Renal pelvis (tissue), 1 donor: ENCODE measurements at regions not wholly inside any gene's neighbourhood (a gene's known extent, or its start where the extent isn't known, plus 50 kb on each side); places are given as distances from the start of the nearest gene placed in this dataset.

Experiments used
- DNase-seq: peaks from one replicate; pipeline ENCODE4 v3.0.0-alpha.2; 2013

- no peak for DNase-seq
These were observed 55.5 kb downstream of the MID1IP1 start for GRCh38 chrX:38856670-38857265.

GRCh38 chrX:38857736-38858523, 56.7 kb downstream of the MID1IP1 start:
- no peak for DNase-seq

- DNase-seq, result no peak
These were observed 58.3 kb downstream of the MID1IP1 start for GRCh38 chrX:38859602-38860001.

GRCh38 chrX:38860106-38861013, 59.1 kb downstream of the MID1IP1 start:
- no peak for DNase-seq

DNA sequence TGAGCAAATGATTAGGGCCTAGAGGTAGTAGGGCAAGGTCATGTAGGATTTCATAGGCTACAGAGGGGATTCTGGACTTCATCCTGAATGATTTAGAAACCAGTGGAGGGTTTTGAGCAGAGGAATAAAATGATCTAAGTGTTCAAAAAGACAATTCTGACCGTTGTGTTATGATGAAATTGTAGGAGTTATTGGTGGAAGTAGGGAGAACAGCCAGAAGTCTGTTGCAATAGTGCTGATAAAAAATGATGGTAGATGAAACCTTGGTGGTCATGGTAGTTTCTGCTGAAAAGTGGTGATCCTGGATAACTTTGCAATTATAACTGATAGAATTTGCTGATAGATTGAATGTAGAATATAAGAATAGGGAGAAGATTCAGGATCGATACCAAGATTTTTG, 60.2 kb downstream of the MID1IP1 start:
- no peak for DNase-seq

DNA sequence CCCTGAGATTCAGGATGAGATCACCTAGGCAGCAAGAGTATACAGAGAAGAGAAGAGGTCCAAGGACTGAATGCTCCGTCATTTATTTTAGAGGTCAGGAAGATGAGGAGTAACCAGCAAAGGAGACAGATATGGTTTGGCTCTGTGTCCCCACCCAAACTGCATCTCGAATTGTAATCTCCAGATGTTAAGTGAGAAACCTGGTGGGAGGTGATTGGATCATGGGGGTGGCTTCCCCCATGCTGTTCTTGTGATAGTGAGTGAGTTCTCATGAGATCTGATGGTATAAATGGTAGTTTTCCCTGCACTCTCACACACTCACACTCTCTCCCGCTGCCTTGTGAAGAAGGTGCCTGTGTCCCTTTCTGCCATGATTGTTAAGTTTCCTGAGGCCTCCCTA, 60.8 kb downstream of the MID1IP1 start:
- no peak for DNase-seq

DNA sequence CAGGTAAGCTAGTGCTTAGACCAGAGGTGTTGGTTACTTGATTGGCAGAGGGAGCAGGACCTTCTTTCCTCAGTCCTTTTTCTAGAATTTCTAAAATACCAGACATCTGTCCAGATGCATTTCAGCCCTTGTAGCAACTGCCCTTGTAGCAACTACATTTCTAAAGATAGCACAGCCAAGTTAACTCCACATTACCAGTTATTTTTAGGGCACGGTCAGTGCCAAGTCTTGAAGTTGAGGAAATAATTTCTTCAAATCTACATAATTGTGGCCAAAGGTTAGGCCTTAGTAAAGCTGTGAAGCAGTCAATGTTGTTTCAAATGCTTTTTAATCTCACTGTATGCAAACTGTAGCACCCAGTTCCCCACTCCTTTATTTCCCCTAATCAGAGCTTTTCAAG, 62.9 kb downstream of the MID1IP1 start:
- no peak for DNase-seq

GRCh38 chrX:38868321-38868720, 67.1 kb downstream of the MID1IP1 start:
- DNase-seq, result no peak

- no peak for DNase-seq
These were observed 67.7 kb downstream of the MID1IP1 start for GRCh38 chrX:38868941-38869401.

DNA sequence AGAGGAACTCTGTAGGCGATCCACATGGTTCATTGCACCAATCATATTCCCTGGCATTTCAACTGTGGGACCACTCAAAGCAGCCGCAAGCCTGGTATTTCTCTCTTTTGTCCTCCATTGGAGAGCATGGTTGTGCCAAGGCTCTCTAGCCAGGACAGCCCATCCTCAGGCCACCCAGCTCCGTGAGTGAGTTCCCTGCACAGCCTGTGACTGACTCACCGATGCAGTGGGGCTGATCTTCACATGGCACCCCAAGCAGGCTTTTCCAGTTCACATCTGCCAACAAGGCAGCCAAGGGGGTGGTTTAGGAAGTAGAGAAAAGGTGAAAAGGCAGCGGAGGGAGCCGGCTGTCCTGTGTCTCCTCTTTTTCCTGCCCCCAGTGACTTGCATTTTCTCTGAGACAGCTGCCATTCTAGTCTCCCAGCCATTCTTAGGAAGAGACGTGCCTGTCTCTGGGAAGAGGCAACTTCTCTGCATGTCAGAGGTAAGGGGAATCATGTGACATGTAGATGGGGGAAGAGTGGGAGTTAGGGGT, 69.2 kb downstream of the MID1IP1 start:
- DNase-seq, result no peak

DNA sequence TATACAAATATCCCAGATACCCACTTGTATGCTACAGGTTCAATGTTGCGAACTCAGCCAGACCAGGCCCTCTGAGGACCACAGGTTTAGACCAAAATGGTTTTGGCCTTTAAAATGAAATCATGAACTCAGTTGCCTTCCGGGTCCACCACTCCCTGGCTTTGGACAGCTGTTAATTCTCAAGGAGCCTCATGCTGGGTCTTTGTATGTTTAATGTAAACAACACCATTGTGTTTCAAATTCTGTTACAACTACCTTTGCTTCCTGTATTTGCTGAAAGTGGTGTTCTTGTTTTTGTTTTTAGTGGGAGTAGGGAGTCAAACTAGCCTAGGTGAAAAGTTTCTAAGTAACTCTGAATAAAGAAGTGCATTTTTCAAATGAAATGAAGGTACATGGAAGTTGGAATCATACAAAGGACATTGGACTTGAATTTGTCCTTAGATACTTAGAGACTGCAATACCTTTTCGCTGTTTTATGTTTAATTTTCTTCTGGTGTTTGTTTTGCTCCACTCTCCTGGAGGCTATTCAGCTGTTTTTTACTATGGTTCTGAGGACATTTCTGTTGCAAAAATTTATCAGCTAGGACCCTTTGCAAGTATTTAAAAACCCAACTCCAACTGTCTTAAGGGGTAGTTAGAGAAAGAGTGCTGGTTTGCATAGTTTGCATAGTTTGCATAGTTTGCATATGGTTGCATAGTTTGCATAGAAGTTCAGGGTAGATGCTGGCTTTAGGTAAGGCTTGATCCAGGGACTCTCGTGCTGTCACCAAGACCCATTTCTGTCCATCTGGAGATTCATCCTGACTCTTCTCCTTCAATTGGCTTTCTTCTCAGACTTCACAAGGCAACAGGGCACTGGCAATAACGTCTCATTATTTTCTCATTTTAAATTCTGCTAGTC, 70.1 kb downstream of the MID1IP1 start:
- DNase-seq, result no peak

DNA sequence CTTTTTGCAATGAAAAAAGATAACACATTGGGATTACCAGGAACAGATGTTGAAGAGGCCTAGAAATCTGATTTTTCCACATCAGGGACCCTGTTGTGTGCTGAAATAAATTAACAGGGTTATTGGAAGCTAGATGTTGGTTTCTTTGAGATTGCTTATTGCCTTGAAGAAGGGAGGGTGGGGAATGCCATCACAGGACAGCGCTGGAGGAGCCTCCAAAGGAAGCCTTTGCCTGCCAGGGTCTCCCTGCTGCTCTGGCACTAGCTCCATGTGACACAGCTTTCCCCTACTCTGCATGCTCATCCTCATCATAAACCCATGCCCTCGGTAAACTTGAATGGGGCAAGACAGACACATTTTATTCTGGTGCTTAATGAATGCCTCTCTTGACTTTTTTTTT, 76.1 kb downstream of the MID1IP1 start:
- no peak for DNase-seq

DNA sequence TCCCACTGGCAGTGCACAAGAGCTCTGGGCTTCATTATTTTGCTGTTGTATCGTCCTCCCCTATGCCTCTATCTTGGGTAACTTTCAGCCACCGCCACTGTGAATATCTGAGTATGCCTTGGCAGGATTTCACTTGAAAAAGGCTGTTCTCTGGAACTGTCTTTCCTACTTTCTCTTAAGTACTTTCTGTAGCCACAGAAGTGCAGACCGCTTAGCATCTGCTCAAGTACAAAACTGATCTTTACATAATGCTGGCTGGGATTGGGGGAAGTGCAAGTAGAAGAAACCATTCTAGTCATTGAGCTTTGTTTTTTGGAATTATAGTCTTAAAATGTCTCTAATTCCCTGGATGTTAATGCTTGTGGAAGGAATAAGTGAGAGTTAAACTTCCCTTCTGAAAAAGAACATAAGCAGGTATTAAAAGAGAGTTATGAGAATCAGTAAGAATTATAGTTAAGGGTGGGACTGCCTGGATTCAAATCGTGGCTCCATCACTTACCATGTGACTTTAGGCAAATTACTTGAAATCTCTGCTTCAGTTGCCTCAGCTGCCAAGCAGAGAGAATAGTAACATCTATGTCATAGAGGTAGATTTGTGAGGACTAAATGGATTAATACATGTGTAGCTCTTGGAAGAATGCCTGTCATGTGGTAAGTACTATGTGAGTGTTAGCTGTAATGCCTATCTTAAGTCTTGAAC, 77.5 kb downstream of the MID1IP1 start:
- DNase-seq, result no peak

DNA sequence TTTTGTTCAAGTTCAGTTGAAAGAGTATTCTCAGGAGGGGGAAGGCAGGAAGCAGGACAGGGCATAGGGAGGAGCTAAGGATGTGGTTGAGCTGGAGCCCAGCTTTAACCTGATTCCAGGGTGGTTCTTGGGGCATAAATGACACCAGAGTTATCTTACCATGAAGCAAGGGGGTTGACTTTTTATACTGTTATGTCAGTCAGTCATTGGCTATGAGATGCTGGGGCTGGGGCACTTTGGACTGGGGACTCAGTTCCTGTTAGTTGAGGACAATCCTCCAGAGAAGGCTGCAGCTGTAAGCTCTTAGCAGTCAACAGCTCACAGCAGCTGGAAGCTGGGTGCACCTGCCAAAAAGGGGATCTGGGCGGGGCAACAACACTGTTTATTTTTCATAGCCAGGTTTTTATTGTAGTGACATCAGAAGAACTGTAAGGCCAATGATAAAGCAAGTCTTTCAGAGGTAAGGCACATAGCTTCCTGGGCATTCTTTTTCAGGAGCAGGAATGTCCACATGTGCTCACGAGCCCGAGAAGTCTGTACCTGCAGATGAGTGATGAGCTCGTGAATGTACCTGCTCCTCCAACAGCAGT, 78.5 kb downstream of the MID1IP1 start:
- no peak for DNase-seq

DNA sequence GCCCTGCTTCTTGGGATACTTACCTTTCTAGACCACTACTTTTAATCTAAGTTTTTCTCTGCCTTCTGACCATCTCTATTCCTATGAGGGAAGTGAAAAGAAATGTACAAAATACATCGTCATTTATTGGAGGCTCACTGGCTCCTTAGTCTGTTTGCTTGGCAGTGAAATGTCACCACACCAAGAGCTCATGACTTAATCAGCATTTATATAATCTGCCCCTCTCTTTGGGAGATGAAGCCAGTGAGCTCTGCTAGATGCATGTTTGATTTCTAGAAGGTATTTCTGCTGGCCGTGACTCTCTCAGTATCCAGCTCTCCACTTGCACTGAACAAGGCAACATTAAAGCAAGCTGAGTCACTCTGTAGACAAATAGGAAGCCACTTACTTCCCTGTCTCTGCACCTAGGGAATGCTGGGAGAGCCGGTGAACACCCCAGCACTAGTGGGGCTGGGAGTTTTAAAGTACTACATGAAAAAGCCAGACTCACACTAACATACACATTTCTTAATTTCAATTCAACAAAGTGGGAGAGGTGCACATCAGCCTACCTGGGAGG, 79.1 kb downstream of the MID1IP1 start:
- no peak for DNase-seq

- no peak for DNase-seq
These were observed 79.8 kb downstream of the MID1IP1 start for GRCh38 chrX:38881066-38881465.

DNA sequence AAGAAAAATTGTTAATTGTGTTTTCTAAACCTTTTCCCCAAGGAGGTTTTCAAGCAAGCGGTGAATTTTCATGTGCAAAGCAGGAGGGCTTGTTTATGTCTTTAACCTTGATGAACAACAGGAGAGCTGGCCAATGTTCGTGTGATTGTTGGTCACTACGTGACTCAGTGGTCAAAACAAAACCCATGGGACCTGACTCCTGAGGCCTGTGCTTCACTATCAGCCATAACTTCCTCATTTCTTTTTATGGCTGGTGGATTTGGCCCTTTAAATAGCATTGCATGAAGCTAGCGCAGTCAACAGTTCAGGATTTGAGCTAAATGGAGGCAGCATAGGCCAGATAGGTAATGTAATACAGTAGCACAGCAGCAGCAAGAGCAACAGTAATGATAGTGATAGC, 80.5 kb downstream of the MID1IP1 start:
- no peak for DNase-seq

DNA sequence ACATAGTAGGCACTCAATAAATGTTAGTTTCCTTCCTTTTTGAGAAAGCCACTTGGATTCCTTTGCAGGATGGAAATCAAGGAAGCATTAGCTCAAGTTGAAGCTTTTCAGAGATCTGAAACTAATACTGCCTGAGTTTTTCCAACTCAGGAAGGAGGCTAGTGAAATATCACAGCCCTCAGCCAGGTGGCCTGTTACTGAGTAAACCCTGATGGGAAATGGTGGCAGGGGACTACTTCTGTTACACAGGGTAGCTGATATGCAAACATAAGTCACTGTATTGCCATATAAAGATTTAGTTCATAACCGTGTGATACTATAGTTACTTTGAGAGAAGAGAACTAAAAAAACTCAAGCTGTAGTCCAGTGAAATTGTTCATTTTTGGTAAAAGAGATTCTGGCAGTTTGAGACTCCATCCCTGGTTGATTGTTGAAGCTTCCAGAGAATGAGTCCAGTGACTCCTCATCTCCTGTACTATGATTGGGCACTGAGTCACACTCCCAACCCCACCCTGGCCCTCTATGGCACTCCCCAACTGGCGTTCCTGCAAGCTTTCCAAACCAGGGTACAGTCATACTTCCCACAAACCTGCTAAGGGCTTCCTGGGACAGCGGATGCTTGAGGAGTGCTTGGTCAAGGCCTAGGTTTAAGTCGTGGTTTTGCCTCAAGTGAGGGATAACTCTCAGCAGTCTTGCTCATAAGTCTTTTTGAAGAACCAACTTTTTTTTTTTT, 81.8 kb downstream of the MID1IP1 start:
- no peak for DNase-seq

DNA sequence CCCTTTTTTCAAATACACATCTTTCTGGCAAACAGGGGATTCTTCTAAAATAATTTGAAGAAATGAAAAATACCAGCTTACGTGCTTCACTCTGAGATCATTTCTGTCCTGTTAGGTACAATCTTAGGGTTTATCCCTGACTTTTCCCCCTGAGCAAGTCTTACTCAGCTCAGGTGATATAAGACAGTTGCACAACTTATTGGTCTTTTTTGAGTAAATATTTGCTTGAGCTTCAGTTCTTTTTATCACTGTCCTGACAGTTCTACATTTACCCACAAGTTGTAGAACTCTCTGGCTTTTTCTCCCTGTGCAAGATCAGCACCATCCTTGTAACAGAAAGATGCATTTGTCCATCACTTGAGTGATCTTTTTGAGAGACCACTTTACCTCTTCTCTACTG, 84.9 kb downstream of the MID1IP1 start:
- no peak for DNase-seq
